ENCODE measurements at regions not wholly inside any gene's neighbourhood (a gene's known extent, or its start where the extent isn't known, plus 50 kb on each side); places are given as distances from the start of the nearest gene placed in this dataset.

- H3K27ac ChIP-seq (ENCODE audit: low read depth, low read length), result no peak overlapping the region
- no peak overlapping the region for H3K9ac ChIP-seq (ENCODE audit: low read depth in 1 of 2, low read length in 2 of 2)
- H3K27me3 ChIP-seq (ENCODE audit: control insufficient read depth in 1 of 2, insufficient read depth in 2 of 2, low read length in 2 of 2), result no peaks in the 10 kb centered on the region
- peaks cover 3 to 12% of the 10 kb centered on the region in 2 donors for H3K4me1 ChIP-seq (ENCODE audit: control insufficient read depth in 1 of 2, insufficient read depth in 2 of 2, low read length in 2 of 2)
- H3K4me3 ChIP-seq (ENCODE audit: low read depth in 1 of 2, low read length in 2 of 2), result peak overlapping the region; percentile 8 to 16
- H3K36me3 ChIP-seq (ENCODE audit: control insufficient read depth in 1 of 2, insufficient read depth in 2 of 2, low read length in 2 of 2), result no peaks in the 10 kb centered on the region
- no peaks in the 10 kb centered on the region for H3K9me3 ChIP-seq (ENCODE audit: control insufficient read depth in 1 of 2, low read length in 2 of 2)
Observed at GRCh38 chr9:84123648-84124406, 143.2 kb downstream of the RMI1 start.

DNA sequence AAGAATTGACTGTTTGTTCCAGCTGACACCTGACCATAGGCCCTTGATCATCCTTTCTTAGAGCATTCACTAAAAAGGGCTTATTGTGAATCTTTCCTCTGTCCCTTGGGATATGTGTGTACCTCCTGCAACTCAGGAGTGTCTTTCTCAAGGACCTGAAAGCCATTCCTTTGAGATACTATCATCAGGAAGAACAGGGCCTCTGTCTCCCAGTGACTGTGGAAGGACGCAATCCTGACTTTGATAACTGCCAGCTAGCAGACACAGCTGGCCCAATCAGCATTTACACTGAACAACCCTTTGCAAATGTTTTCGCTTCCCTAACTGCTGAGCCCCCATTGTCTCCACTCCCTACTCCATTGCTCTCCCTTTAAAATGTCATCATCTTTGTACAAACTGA lies 144.4 kb downstream of the RMI1 start:
- H3K9ac ChIP-seq (ENCODE audit: low read depth in 1 of 2, low read length in 2 of 2), result no peak overlapping the region
- H3K27me3 ChIP-seq (ENCODE audit: control insufficient read depth in 1 of 2, insufficient read depth in 2 of 2, low read length in 2 of 2), result no peaks in the 10 kb centered on the region
- H3K4me3 ChIP-seq (ENCODE audit: low read depth in 1 of 2, low read length in 2 of 2), result no peak overlapping the region
- H3K36me3 ChIP-seq (ENCODE audit: control insufficient read depth in 1 of 2, insufficient read depth in 2 of 2, low read length in 2 of 2), result no peaks in the 10 kb centered on the region
- no peaks in the 10 kb centered on the region for H3K9me3 ChIP-seq (ENCODE audit: control insufficient read depth in 1 of 2, low read length in 2 of 2)
- H3K27ac ChIP-seq (ENCODE audit: low read depth, low read length), result no peak overlapping the region
- H3K4me1 ChIP-seq (ENCODE audit: control insufficient read depth in 1 of 2, insufficient read depth in 2 of 2, low read length in 2 of 2), result peaks cover 6 to 16% of the 10 kb centered on the region in 2 donors

DNA sequence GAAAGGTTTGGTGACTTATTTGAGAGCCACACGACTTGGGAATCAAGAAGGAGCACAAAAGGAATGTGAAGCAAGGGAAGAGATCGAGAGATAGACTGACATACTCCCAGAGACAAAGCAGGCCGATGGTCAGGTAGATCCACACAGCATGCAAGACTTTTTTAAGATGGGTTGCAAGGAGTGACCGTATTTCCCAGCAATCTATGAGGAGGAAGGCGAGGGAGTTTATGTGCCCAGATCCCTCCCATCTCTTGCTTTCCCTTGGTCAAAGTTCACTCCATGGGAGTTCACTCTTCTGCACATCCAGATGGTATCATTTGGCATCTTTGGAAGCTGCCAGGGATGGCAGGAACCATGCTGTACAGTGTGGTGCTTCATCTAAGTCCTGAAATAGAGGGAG lies 148.9 kb downstream of the RMI1 start:
- H3K9ac ChIP-seq (ENCODE audit: low read depth in 1 of 2, low read length in 2 of 2), result no peak overlapping the region
- peaks cover 3 to 4% of the 10 kb centered on the region in 2 donors for H3K4me1 ChIP-seq (ENCODE audit: control insufficient read depth in 1 of 2, insufficient read depth in 2 of 2, low read length in 2 of 2)
- H3K9me3 ChIP-seq (ENCODE audit: control insufficient read depth in 1 of 2, low read length in 2 of 2), result no peaks in the 10 kb centered on the region
- no peak overlapping the region for H3K27ac ChIP-seq (ENCODE audit: low read depth, low read length)
- no peaks in the 10 kb centered on the region for H3K27me3 ChIP-seq (ENCODE audit: control insufficient read depth in 1 of 2, insufficient read depth in 2 of 2, low read length in 2 of 2)
- H3K36me3 ChIP-seq (ENCODE audit: control insufficient read depth in 1 of 2, insufficient read depth in 2 of 2, low read length in 2 of 2), result no peaks in the 10 kb centered on the region
- no peak overlapping the region for H3K4me3 ChIP-seq (ENCODE audit: low read depth in 1 of 2, low read length in 2 of 2)

GRCh38 chr9:84136119-84136868 lies 155.7 kb downstream of the RMI1 start:
- peaks cover 22 to 28% of the 10 kb centered on the region in 2 donors for H3K4me1 ChIP-seq (ENCODE audit: control insufficient read depth in 1 of 2, insufficient read depth in 2 of 2, low read length in 2 of 2)
- H3K9ac ChIP-seq (ENCODE audit: low read depth in 1 of 2, low read length in 2 of 2), result no peak overlapping the region
- H3K27me3 ChIP-seq (ENCODE audit: control insufficient read depth in 1 of 2, insufficient read depth in 2 of 2, low read length in 2 of 2), result peaks cover 0 to 5% of the 10 kb centered on the region in 2 donors
- no peaks in the 10 kb centered on the region for H3K9me3 ChIP-seq (ENCODE audit: control insufficient read depth in 1 of 2, low read length in 2 of 2)
- no peaks in the 10 kb centered on the region for H3K36me3 ChIP-seq (ENCODE audit: control insufficient read depth in 1 of 2, insufficient read depth in 2 of 2, low read length in 2 of 2)
- H3K4me3 ChIP-seq (ENCODE audit: low read depth in 1 of 2, low read length in 2 of 2), result peak overlapping the region in 1 of 2 donors; percentile 5
- no peak overlapping the region for H3K27ac ChIP-seq (ENCODE audit: low read depth, low read length)

DNA sequence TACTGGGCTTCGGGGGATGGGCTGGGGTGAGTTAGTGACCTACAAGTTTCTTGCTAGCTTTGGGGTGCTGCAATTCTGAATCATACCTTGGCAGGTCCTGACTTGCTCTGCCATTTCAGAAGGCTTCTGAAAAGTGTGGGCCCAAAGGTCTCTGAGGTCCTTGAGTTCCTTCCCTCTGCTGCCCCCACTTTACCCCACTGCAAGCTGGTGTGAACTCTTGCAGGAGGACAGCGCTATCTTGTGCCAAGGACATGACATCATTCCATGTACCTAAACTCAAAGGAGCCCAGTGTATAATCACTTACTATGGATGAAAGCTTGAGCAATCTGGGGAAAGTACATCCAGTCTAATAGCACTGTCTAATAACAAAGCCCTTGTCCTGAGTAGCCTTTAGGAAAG lies 157.4 kb downstream of the RMI1 start:
- Histone ChIP-seq H3K9me3 (ENCODE audit: control insufficient read depth in 1 of 2, low read length in 2 of 2) (no peaks in the 10 kb centered on the region), H3K4me1 (ENCODE audit: control insufficient read depth in 1 of 2, insufficient read depth in 2 of 2, low read length in 2 of 2) (peaks cover 22 to 28% of the 10 kb centered on the region in 2 donors), H3K27ac (ENCODE audit: low read depth, low read length) (no peak overlapping the region), H3K4me3 (ENCODE audit: low read depth in 1 of 2, low read length in 2 of 2) (no peak overlapping the region), H3K9ac (ENCODE audit: low read depth in 1 of 2, low read length in 2 of 2) (no peak overlapping the region), H3K27me3 (ENCODE audit: control insufficient read depth in 1 of 2, insufficient read depth in 2 of 2, low read length in 2 of 2) (peaks cover 4 to 5% of the 10 kb centered on the region in 2 donors), H3K36me3 (ENCODE audit: control insufficient read depth in 1 of 2, insufficient read depth in 2 of 2, low read length in 2 of 2) (no peaks in the 10 kb centered on the region)

DNA sequence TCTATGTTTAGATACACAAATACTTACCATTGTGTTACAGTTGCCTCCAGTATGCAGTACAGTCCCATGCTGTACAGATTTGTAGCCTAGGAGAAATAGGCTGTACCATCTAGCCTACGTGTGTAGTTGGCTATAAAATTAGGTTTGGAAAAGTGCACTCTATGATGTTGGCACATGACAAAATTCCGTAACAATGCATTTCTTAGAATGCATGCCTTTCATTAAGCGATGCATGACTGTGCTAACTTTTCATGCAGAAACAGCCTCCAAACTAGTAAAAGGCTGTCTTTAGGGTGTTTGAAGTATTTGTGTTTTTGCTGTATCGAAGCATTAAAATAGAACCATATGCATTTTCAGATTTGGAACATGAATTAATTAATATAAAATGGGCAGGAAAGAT lies 157.9 kb downstream of the RMI1 start:
- H3K27me3 ChIP-seq (ENCODE audit: control insufficient read depth in 1 of 2, insufficient read depth in 2 of 2, low read length in 2 of 2), result peaks cover 4 to 8% of the 10 kb centered on the region in 2 donors
- H3K4me1 ChIP-seq (ENCODE audit: control insufficient read depth in 1 of 2, insufficient read depth in 2 of 2, low read length in 2 of 2), result peaks cover 22 to 28% of the 10 kb centered on the region in 2 donors
- no peak overlapping the region for H3K9ac ChIP-seq (ENCODE audit: low read depth in 1 of 2, low read length in 2 of 2)
- no peak overlapping the region for H3K4me3 ChIP-seq (ENCODE audit: low read depth in 1 of 2, low read length in 2 of 2)
- H3K27ac ChIP-seq (ENCODE audit: low read depth, low read length), result no peak overlapping the region
- H3K9me3 ChIP-seq (ENCODE audit: control insufficient read depth in 1 of 2, low read length in 2 of 2), result no peaks in the 10 kb centered on the region
- no peaks in the 10 kb centered on the region for H3K36me3 ChIP-seq (ENCODE audit: control insufficient read depth in 1 of 2, insufficient read depth in 2 of 2, low read length in 2 of 2)

DNA sequence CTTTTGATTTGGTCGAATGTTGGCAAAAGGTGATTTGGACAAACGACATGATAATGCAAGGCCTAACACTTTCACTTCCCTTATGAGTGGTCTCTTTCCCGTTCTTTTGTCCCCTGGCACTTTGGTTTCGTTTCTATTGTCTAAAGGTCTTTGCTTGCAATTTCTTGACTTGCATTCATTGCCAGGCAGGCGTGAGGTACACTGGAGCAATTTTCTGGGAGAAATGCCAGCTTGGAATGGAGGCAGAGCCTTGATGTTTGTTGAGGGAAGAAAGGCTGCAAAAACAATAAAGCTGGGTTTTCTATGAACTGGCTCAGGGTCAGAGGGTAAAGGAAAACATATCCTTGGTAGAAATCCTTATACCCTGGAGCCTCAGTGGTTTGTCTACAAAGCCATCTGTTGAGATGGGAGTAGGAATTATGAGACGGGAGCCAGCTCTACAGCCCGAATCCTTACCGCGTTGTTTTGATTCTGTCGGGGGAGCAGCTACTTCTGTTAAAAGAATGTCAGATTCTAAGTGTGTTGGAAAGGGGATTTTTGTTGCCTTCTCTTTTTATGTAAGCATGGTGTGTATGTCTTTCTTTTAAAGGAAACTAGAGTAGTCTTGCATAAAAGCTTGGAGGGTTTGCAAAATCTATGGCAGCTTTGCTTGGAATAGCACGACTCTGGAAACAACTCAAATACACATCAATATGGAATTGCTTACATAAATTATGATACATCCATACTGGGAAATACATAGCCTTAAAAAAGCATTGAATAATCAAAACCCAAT lies 158.9 kb downstream of the RMI1 start:
- no peak overlapping the region for H3K27ac ChIP-seq (ENCODE audit: low read depth, low read length)
- peaks cover 22 to 28% of the 10 kb centered on the region in 2 donors for H3K4me1 ChIP-seq (ENCODE audit: control insufficient read depth in 1 of 2, insufficient read depth in 2 of 2, low read length in 2 of 2)
- no peaks in the 10 kb centered on the region for H3K9me3 ChIP-seq (ENCODE audit: control insufficient read depth in 1 of 2, low read length in 2 of 2)
- peak overlapping the region; percentile 18 to 74 for H3K4me3 ChIP-seq (ENCODE audit: low read depth in 1 of 2, low read length in 2 of 2)
- H3K36me3 ChIP-seq (ENCODE audit: control insufficient read depth in 1 of 2, insufficient read depth in 2 of 2, low read length in 2 of 2), result no peaks in the 10 kb centered on the region
- H3K27me3 ChIP-seq (ENCODE audit: control insufficient read depth in 1 of 2, insufficient read depth in 2 of 2, low read length in 2 of 2), result peaks cover 4 to 10% of the 10 kb centered on the region in 2 donors
- H3K9ac ChIP-seq (ENCODE audit: low read depth in 1 of 2, low read length in 2 of 2), result no peak overlapping the region

- Histone ChIP-seq H3K36me3 (ENCODE audit: control insufficient read depth in 1 of 2, insufficient read depth in 2 of 2, low read length in 2 of 2) (no peaks in the 10 kb centered on the region), H3K27me3 (ENCODE audit: control insufficient read depth in 1 of 2, insufficient read depth in 2 of 2, low read length in 2 of 2) (peaks cover 4 to 10% of the 10 kb centered on the region in 2 donors), H3K9me3 (ENCODE audit: control insufficient read depth in 1 of 2, low read length in 2 of 2) (no peaks in the 10 kb centered on the region), H3K9ac (ENCODE audit: low read depth in 1 of 2, low read length in 2 of 2) (peak overlapping the region; percentile 30 to 59), H3K4me3 (ENCODE audit: low read depth in 1 of 2, low read length in 2 of 2) (peak overlapping the region; percentile 72 to 74), H3K27ac (ENCODE audit: low read depth, low read length) (no peak overlapping the region), H3K4me1 (ENCODE audit: control insufficient read depth in 1 of 2, insufficient read depth in 2 of 2, low read length in 2 of 2) (peaks cover 21 to 28% of the 10 kb centered on the region in 2 donors)
Observed at GRCh38 chr9:84140535-84141101, 160.0 kb downstream of the RMI1 start.

DNA sequence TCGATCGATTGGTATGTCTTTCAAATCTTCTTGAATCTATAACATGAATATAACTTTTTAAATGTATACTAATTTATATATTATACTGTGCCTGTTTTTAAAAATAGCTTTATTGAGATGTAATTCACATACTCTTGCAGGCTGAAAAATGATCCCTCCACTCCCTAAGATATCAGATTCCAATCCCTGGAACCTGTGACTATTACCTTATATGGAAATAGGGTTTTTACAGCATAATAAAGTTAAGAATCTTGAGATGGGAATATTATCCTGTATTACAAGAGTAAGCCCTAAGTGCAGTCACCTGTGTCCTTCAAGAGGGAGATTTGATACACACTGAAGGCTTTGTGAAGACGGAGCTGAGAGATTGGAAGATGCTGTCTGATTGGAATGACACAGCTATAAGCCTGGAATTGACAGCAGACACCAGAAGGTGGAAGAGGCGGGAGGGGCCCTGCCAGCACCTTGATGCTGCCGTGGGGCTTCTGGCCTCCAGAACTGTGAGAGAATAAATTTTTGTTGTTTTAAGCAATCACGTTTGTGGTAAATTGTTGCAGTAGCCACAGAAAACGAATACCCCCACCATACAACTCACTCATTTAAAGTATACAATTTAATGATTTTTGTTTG lies 161.3 kb downstream of the RMI1 start:
- Histone ChIP-seq H3K27me3 (ENCODE audit: control insufficient read depth in 1 of 2, insufficient read depth in 2 of 2, low read length in 2 of 2) (peaks cover 4 to 10% of the 10 kb centered on the region in 2 donors), H3K9ac (ENCODE audit: low read depth in 1 of 2, low read length in 2 of 2) (no peak overlapping the region), H3K36me3 (ENCODE audit: control insufficient read depth in 1 of 2, insufficient read depth in 2 of 2, low read length in 2 of 2) (no peaks in the 10 kb centered on the region), H3K9me3 (ENCODE audit: control insufficient read depth in 1 of 2, low read length in 2 of 2) (no peaks in the 10 kb centered on the region), H3K4me3 (ENCODE audit: low read depth in 1 of 2, low read length in 2 of 2) (no peak overlapping the region), H3K27ac (ENCODE audit: low read depth, low read length) (no peak overlapping the region), H3K4me1 (ENCODE audit: control insufficient read depth in 1 of 2, insufficient read depth in 2 of 2, low read length in 2 of 2) (peaks cover 18 to 24% of the 10 kb centered on the region in 2 donors)
